Testis (tissue), 2 donors: ENCODE measurements at regions not wholly inside any gene's neighbourhood (a gene's known extent, or its start where the extent isn't known, plus 50 kb on each side); places are given as distances from the start of the nearest gene placed in this dataset.

Experiments
- CTCF ChIP-seq, 3 experiments: fragments of 450-650 bp in 2 of 3; fragments of 200-600 bp in 1 of 3; sonication (generic) in 1 of 3; IDR thresholded peaks; one replicate each; pipeline ENCODE4 v1.5.1; 2016 to 2019; ENCODE audit warnings: antibody characterized with exemption in 3 of 3, mild to moderate bottlenecking in 2 of 3, moderate library complexity in 1 of 3
- POLR2A ChIP-seq: fragments of 450-650 bp; IDR thresholded peaks from one replicate; pipeline ENCODE4 v1.6.1; 2017; ENCODE audit warnings: antibody characterized with exemption, mild to moderate bottlenecking, moderate library complexity

GRCh38 chr10:57119684-57120083, 758.6 kb upstream of the ZWINT start:
- TF ChIP-seq CTCF (IDR thresholded peaks at IDR 0.05) = no peak
- no peak for TF ChIP-seq POLR2A
